K562 (cell line): ENCODE measurements at regions not wholly inside any gene's neighbourhood (a gene's known extent, or its start where the extent isn't known, plus 50 kb on each side); places are given as distances from the start of the nearest gene placed in this dataset.

Experiments used
- ATAC-seq: fragments of 200-7000 bp; cut with Tn5 transposase; 3 replicates; pipeline ENCODE4 v1.9.1; 2020; ENCODE audit warnings: moderate library complexity
- BruUV-seq: library from RNA; stranded (reverse); fragments of 400-500 nt; replicated peaks from 2 replicates; lab custom pipeline; 2021; lab: Mats Ljungman, UMichigan
- CTCF ChIA-PET: fragments of 300-600 bp; formaldehyde crosslinking; extraction: SDS; loops from one replicate; lab custom pipeline; 2021; ENCODE audit warnings: low intra/inter-chr PET ratio; lab: Yijun Ruan, JAX
- POLR2A ChIA-PET: fragments of 300-600, 350-650 bp; sonication (Branson Sonifier 250); formaldehyde crosslinking; extraction: SDS; loops from one replicate; lab custom pipeline; 2021; ENCODE audit warnings: antibody characterized with exemption, inconsistent platforms; lab: Yijun Ruan, JAX
- DNase-seq, 4 experiments: peaks; one replicate each; pipeline versions ENCODE4 v3.0.0 to v3.0.0-alpha.2; 2011 to 2018; ENCODE audit warnings: low spot score in 3 of 4, mixed read lengths in 3 of 4; ENCODE audit errors: extremely low read depth in 1 of 4
- FAIRE-seq: peaks from 2 replicates; lab custom pipeline; 2011; peaks lifted over from hg19 to GRCh38; lab: Jason Lieb, UNC
- H2AFZ ChIP-seq: 2 replicates; pipeline ENCODE4 v1.6.0; 2011; ENCODE audit warnings: low read depth, low read length, control low read depth, inconsistent platforms
- H3K27ac ChIP-seq: fragments of 200-600 bp; 3 replicates; pipeline ENCODE4 v1.8.0; 2011; ENCODE audit warnings: low read depth, mild to moderate bottlenecking, control low read depth, inconsistent platforms, low read length, moderate library complexity, mixed read lengths; ENCODE audit errors: extremely low read depth
- H3K27me3 ChIP-seq, 2 experiments: fragments of 300-600 bp in 1 of 2; 2 replicates in 1 of 2; 3 replicates in 1 of 2; pipeline versions ENCODE4 v1.6.0 to v1.8.0; 2011; ENCODE audit warnings: inconsistent platforms in 2 of 2, low read length in 2 of 2, mild to moderate bottlenecking in 1 of 2, mixed read lengths in 1 of 2, moderate library complexity in 1 of 2; ENCODE audit not compliant: control insufficient read depth in 2 of 2, insufficient read depth in 2 of 2
- H3K36me3 ChIP-seq: fragments of 300-600 bp; 3 replicates; pipeline ENCODE4 v1.8.0; 2011; ENCODE audit warnings: mild to moderate bottlenecking, low read length, inconsistent platforms; ENCODE audit not compliant: control insufficient read depth, insufficient read depth
- H3K4me1 ChIP-seq, 2 experiments: fragments of 200-600 bp in 1 of 2; replicated peaks in 1 of 2; 2 replicates in 1 of 2; 3 replicates in 1 of 2; pipeline versions ENCODE4 v1.5.1 to v1.8.0; 2011; ENCODE audit warnings: inconsistent platforms in 2 of 2, low read length in 2 of 2, mild to moderate bottlenecking in 1 of 2, mixed read lengths in 1 of 2, moderate library complexity in 1 of 2; ENCODE audit not compliant: control insufficient read depth in 2 of 2, insufficient read depth in 2 of 2
- H3K4me2 ChIP-seq: 2 replicates; pipeline ENCODE4 v1.6.1; 2011; ENCODE audit warnings: low read length, control low read depth, inconsistent platforms, mixed read lengths; ENCODE audit not compliant: insufficient read depth
- H3K4me3 ChIP-seq: fragments of 200-600 bp; sonication (generic), shearing (Covaris generic); 2 replicates; pipeline ENCODE4 v1.5.1; 2016; ENCODE audit warnings: control low read depth, inconsistent platforms
- H3K79me2 ChIP-seq: fragments of 200-600 bp; 3 replicates; pipeline ENCODE4 v1.8.0; 2011; ENCODE audit warnings: low read length, inconsistent platforms; ENCODE audit not compliant: control insufficient read depth, insufficient read depth
- H3K9ac ChIP-seq, 2 experiments: 2 replicates each; pipeline versions ENCODE4 v1.6.0 to v1.6.1; 2011; ENCODE audit warnings: low read depth in 2 of 2, low read length in 2 of 2, control low read depth in 1 of 2, inconsistent platforms in 1 of 2, mild to moderate bottlenecking in 1 of 2, mixed read lengths in 1 of 2; ENCODE audit not compliant: insufficient read depth in 1 of 2
- H3K9me1 ChIP-seq: one replicate; pipeline ENCODE4 v1.6.0; 2011; ENCODE audit warnings: inconsistent platforms, mild to moderate bottlenecking, low read length, moderate library complexity; ENCODE audit not compliant: control insufficient read depth, insufficient read depth
- H3K9me3 ChIP-seq: replicated peaks from 2 replicates; pipeline ENCODE4 v1.5.1; 2011; ENCODE audit warnings: low read depth, low read length, inconsistent platforms; ENCODE audit not compliant: control insufficient read depth, insufficient read depth
- H4K20me1 ChIP-seq: replicated peaks from 2 replicates; pipeline ENCODE4 v1.6.1; 2011; ENCODE audit warnings: low read length, inconsistent platforms, mixed read lengths; ENCODE audit not compliant: control insufficient read depth, insufficient read depth
- E4F1 ChIP-seq: fragments of 250-450 bp; sonication (Bioruptor Pico); IDR thresholded peaks from 2 replicates; pipeline ENCODE4 v1.5.0; 2021; ENCODE audit warnings: mild to moderate bottlenecking, borderline replicate concordance
- ETS2 ChIP-seq: IDR thresholded peaks from 2 replicates; pipeline ENCODE4 v1.6.1; 2016; ENCODE audit warnings: borderline replicate concordance, missing genetic modification characterization, mild to moderate bottlenecking, moderate library complexity, missing compliant biosample characterization; ENCODE audit not compliant: poor library complexity, severe bottlenecking
- FOSL1 ChIP-seq: fragments of 200-800 bp; sonication (Bioruptor generic); conservative IDR thresholded peaks from 2 replicates; pipeline ENCODE4 v1.6.1; 2016; ENCODE audit warnings: missing genetic modification characterization, missing compliant biosample characterization
- FOXP1 ChIP-seq: sonication (generic); formaldehyde crosslinking; IDR thresholded peaks from 2 replicates; pipeline ENCODE4 v1.8.0; 2022; ENCODE audit warnings: mild to moderate bottlenecking, missing genetic modification reagents
- IRF1 ChIP-seq: sonication (generic); formaldehyde crosslinking; IDR thresholded peaks from 2 replicates; pipeline ENCODE4 v1.8.0; 2022; ENCODE audit warnings: missing genetic modification reagents, mild to moderate bottlenecking, borderline replicate concordance
- IRF9 ChIP-seq: fragments of 450-650 bp; IDR thresholded peaks from 2 replicates; pipeline ENCODE4 v1.6.1; 2016; ENCODE audit warnings: missing biosample characterization, missing genetic modification characterization
- MCM5 ChIP-seq: fragments of 450-650 bp; IDR thresholded peaks from 2 replicates; pipeline ENCODE4 v1.6.1; 2016; ENCODE audit warnings: low read depth
- MEF2A ChIP-seq: IDR thresholded peaks from 2 replicates; pipeline ENCODE4 v1.6.1; 2011; ENCODE audit warnings: low read depth, mild to moderate bottlenecking, low read length, moderate library complexity; ENCODE audit not compliant: control insufficient read depth
- RBBP5 ChIP-seq: fragments of 200-600 bp; sonication (generic); IDR thresholded peaks from 2 replicates; pipeline ENCODE4 v1.6.1; 2012; ENCODE audit warnings: borderline replicate concordance, mild to moderate bottlenecking, low read length, control low read depth, inconsistent platforms; ENCODE audit not compliant: insufficient read depth, poor library complexity, severe bottlenecking
- RBM39 ChIP-seq: fragments of 200-400 bp; formaldehyde crosslinking; optimal IDR thresholded peaks from 2 replicates; pipeline ENCODE3; 2018; ENCODE audit warnings: low read depth, low read length
- STAT5B ChIP-seq: fragments of 250-450 bp; sonication (Bioruptor Pico); IDR thresholded peaks from 2 replicates; pipeline ENCODE4 v1.8.0; 2021; ENCODE audit warnings: mild to moderate bottlenecking, inconsistent platforms
- ZNF707 ChIP-seq: fragments of 250-450 bp; sonication (Bioruptor Pico); conservative IDR thresholded peaks from 2 replicates; pipeline ENCODE4 v1.8.0; 2022; ENCODE audit warnings: inconsistent platforms, mild to moderate bottlenecking, moderate library complexity
- ZNF780A ChIP-seq: fragments of 250-450 bp; sonication (Bioruptor Pico); IDR thresholded peaks from 2 replicates; pipeline ENCODE4 v1.5.0; 2021; ENCODE audit warnings: mild to moderate bottlenecking
- WGBS: fragments of 100-300 bp; shearing (Covaris generic); methylation state at CpG from one replicate; pipeline ENCODE4 v1.1.6; 2016; ENCODE audit warnings: low coverage, mixed read lengths; ENCODE audit not compliant: insufficient coverage; ENCODE audit errors: missing lambda C conversion rate; 5-methylcytosine and 5-hydroxymethylcytosine counted together
- in situ Hi-C: fragments of 300-500 bp; cut with MboI; formaldehyde crosslinking; loops from 4 replicates; pipeline ENCODE4 v1.15.0; 2018; ENCODE audit warnings: inconsistent platforms, mixed read lengths
- intact Hi-C: fragments of 100-400 bp; cut with micrococcal nuclease; formaldehyde crosslinking; loops from 2 replicates; pipeline ENCODE4 v1.14.2; 2022

GRCh38 chr4:59695355-59696053 lies 1504.6 kb upstream of the ADGRL3 start (continued):
- no peak for TF ChIP-seq IRF1 (CRISPR knock-in tag)

GRCh38 chr4:59698041-59698440 lies 1502.1 kb upstream of the ADGRL3 start:
- no peak for ATAC-seq
- Histone ChIP-seq H3K36me3 (no peaks in the 10 kb centered on the region), H3K9ac (no peak overlapping the region), H3K27ac (no peak overlapping the region), H3K79me2 (no peaks in the 10 kb centered on the region), H3K4me2 (no peak overlapping the region), H3K9me1 (no peaks in the 10 kb centered on the region), H3K27me3 (no peaks in the 10 kb centered on the region), H2AFZ (no peak overlapping the region), H4K20me1 (no peaks in the 10 kb centered on the region), H3K4me1 (no peaks in the 10 kb centered on the region), H3K9me3 (0 out of 2 replicates have a peak, but pooled peaks cover 1% of the 10 kb centered on the region), H3K4me3 (no peak overlapping the region)
- CTCF ChIA-PET = no interaction called here
- no peak for DNase-seq
- no TSS peak for BruUV-seq
- WGBS = 0% methylated on average over 2 of the region's 2 CpGs
- no peak for FAIRE-seq
- intact Hi-C loops = no loop called here
- POLR2A ChIA-PET = no interaction called here
- in situ Hi-C loops = no loop called here
- TF ChIP-seq RBM39 = no peak
- no peak for TF ChIP-seq ETS2 (tag)
- TF ChIP-seq FOSL1 (tag) = no peak
- no peak for TF ChIP-seq ZNF780A (CRISPR knock-in tag)
- TF ChIP-seq STAT5B (CRISPR knock-in tag) = no peak
- no peak for TF ChIP-seq ZNF707 (CRISPR knock-in tag)
- TF ChIP-seq MEF2A = no peak
- TF ChIP-seq RBBP5 = no peak
- no peak for TF ChIP-seq E4F1 (CRISPR knock-in tag)
- TF ChIP-seq FOXP1 (CRISPR knock-in tag) = no peak
- TF ChIP-seq MCM5 = no peak
- no peak for TF ChIP-seq IRF9
